Kidney epithelial cell (primary cell): ENCODE measurements at regions not wholly inside any gene's neighbourhood (a gene's known extent, or its start where the extent isn't known, plus 50 kb on each side); places are given as distances from the start of the nearest gene placed in this dataset.

ENCODE experiments used
- DNase-seq: peaks from one replicate; pipeline ENCODE4 v3.0.0-alpha.2; 2010; ENCODE audit warnings: low read depth
- H3K27me3 ChIP-seq: 2 replicates; pipeline ENCODE4 v1.6.0; 2011; ENCODE audit warnings: low read length; ENCODE audit not compliant: control insufficient read depth, insufficient read depth
- H3K36me3 ChIP-seq: 2 replicates; pipeline ENCODE4 v1.5.1; 2011; ENCODE audit warnings: low read length; ENCODE audit not compliant: control insufficient read depth, insufficient read depth
- H3K4me3 ChIP-seq: 2 replicates; pipeline ENCODE4 v1.5.1; 2011; ENCODE audit warnings: low read depth, mild to moderate bottlenecking, control low read depth, low read length
- TF ChIP-seq, protein P1 (sequence below): IDR thresholded peaks from 2 replicates; pipeline ENCODE4 v1.5.1; 2011; ENCODE audit warnings: mild to moderate bottlenecking, moderate library complexity, low read length, control low read depth, inconsistent platforms; ENCODE audit not compliant: insufficient read depth, poor library complexity, severe bottlenecking

DNA sequence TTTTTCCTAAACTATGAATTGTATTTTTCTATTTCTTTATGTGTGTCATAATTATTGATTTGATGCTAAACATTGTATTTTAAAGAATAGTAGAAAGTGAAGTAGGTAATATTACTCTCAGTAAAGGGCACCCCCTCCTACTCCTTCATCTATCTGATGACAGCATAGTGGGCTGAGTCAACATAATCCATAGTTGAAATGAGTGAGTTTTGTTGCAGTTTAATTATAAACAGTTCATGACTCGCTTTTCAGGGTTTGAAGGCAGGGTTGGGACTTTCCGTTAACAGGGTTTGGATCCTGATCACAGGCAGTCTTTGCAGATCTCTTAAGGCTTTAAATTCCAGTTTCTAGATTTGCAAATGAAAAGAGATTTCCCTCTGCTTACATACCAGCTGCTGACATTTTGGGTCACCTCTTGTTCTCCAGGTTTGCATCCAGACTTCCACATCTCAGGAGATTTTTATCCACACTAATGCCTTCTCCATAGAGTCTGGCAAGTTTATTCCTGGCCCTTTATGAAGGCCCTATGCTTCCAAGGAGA lies 54.0 kb upstream of the TACR3 start:
- TF ChIP-seq, protein P1, sequence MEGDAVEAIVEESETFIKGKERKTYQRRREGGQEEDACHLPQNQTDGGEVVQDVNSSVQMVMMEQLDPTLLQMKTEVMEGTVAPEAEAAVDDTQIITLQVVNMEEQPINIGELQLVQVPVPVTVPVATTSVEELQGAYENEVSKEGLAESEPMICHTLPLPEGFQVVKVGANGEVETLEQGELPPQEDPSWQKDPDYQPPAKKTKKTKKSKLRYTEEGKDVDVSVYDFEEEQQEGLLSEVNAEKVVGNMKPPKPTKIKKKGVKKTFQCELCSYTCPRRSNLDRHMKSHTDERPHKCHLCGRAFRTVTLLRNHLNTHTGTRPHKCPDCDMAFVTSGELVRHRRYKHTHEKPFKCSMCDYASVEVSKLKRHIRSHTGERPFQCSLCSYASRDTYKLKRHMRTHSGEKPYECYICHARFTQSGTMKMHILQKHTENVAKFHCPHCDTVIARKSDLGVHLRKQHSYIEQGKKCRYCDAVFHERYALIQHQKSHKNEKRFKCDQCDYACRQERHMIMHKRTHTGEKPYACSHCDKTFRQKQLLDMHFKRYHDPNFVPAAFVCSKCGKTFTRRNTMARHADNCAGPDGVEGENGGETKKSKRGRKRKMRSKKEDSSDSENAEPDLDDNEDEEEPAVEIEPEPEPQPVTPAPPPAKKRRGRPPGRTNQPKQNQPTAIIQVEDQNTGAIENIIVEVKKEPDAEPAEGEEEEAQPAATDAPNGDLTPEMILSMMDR: no peak
- DNase-seq: no peak
- H3K27me3 ChIP-seq: no peaks in the 10 kb centered on the region
- no peak overlapping the region for H3K4me3 ChIP-seq
- no peaks in the 10 kb centered on the region for H3K36me3 ChIP-seq
